ENCODE measurements at regions not wholly inside any gene's neighbourhood (a gene's known extent, or its start where the extent isn't known, plus 50 kb on each side); places are given as distances from the start of the nearest gene placed in this dataset.

DNA sequence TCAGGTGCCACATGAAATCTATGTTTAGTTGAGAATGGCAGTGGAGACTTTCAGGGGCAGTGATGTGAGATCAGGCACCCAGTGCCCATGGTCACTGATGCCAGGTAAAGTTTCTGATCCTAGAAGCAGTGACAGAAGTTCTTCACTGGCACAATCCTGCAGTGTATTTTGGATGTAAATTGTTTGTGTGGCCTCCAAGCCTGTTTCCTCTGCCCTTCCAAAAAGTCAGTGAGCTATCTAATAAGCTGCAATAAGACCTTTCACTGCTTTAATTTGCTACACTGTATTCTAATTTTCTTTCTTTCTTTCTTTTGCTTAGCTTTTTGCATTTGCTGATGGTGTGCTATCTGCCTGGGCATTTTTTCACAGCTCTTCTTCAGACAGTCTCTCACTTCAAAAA lies 1348.6 kb downstream of the ADGRL3 start:
- H3K4me1 ChIP-seq (ENCODE audit: control insufficient read depth in 1 of 2, extremely low read depth in 1 of 2, insufficient read depth in 2 of 2, low read length in 2 of 2): no peaks in the 10 kb centered on the region
- no peak for DNase-seq
- H3K4me3 ChIP-seq (ENCODE audit: control insufficient read depth in 1 of 2, extremely low read depth in 1 of 2, low read length in 1 of 2): no peak overlapping the region
- Mint-ChIP-seq H3K9me3 (peaks cover 20 to 30% (median 22%) of the 10 kb centered on the region in 3 donors), H3K4me1 (no peaks in the 10 kb centered on the region), H3K27ac (no peak overlapping the region), H3K4me3 (no peak overlapping the region), H3K27me3 (no peaks in the 10 kb centered on the region), H3K36me3 (no peaks in the 10 kb centered on the region)
- no peaks in the 10 kb centered on the region for H3K9me3 ChIP-seq
- no peaks in the 10 kb centered on the region for H3K27me3 ChIP-seq (replicated peaks in 1 of 2; ENCODE audit: control insufficient read depth in 2 of 2, extremely low read depth in 1 of 2, insufficient read depth in 2 of 2, low read length in 1 of 2)
- POLR2A ChIA-PET: no interaction called here
- no peaks in the 10 kb centered on the region for H3K36me3 ChIP-seq (ENCODE audit: control insufficient read depth in 2 of 2, extremely low read depth in 1 of 2, insufficient read depth in 1 of 2, low read length in 1 of 2)
- CTCF ChIA-PET: no interaction called here
- ATAC-seq (replicated peaks in 1 of 4): no peak
- H3K27ac ChIP-seq (ENCODE audit: low read length): no peak overlapping the region

DNA sequence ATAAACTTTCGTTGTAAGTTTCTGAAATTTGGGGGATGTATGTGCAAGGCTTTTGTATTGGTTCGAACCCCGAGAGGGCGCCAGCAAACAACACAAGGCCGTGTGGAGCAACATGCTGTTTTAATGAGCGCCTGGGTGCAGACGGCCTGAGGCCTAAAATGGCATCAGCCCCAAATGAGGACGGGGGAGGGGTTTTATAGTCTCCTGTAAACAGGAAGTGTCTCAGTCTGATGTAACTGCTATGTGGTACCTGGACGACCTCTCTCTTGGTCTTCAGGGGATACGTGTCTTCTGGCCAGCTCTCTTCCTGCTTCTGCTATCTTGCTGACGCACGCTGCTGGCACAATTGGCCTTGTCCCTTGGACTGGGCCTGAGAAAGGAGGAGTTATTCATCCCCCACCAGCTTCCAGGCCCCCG lies 1348.0 kb downstream of the ADGRL3 start:
- no peak overlapping the region for H3K27ac Mint-ChIP-seq
- 80% methylated on average over 11 of the region's 13 CpGs for WGBS (ENCODE audit: insufficient coverage)
- ChIA-PET POLR2A (no interaction called here), CTCF (no interaction called here)
- Histone ChIP-seq H3K9me3 (no peaks in the 10 kb centered on the region), H3K27ac (ENCODE audit: low read length) (no peak overlapping the region), H3K27me3 (replicated peaks in 1 of 2; ENCODE audit: control insufficient read depth in 2 of 2, extremely low read depth in 1 of 2, insufficient read depth in 2 of 2, low read length in 1 of 2) (no peaks in the 10 kb centered on the region), H3K36me3 (ENCODE audit: control insufficient read depth in 2 of 2, extremely low read depth in 1 of 2, insufficient read depth in 1 of 2, low read length in 1 of 2) (no peaks in the 10 kb centered on the region), H3K4me3 (ENCODE audit: control insufficient read depth in 1 of 2, extremely low read depth in 1 of 2, low read length in 1 of 2) (no peak overlapping the region), H3K4me1 (ENCODE audit: control insufficient read depth in 1 of 2, extremely low read depth in 1 of 2, insufficient read depth in 2 of 2, low read length in 2 of 2) (no peaks in the 10 kb centered on the region)
- H3K4me1 Mint-ChIP-seq: no peaks in the 10 kb centered on the region
- no peaks in the 10 kb centered on the region for H3K36me3 Mint-ChIP-seq
- no peak for DNase-seq
- no peak overlapping the region for H3K4me3 Mint-ChIP-seq
- no peaks in the 10 kb centered on the region for H3K27me3 Mint-ChIP-seq
- peaks cover 20 to 32% (median 20%) of the 10 kb centered on the region in 3 donors for H3K9me3 Mint-ChIP-seq
- no peak for ATAC-seq (replicated peaks in 1 of 4)

DNA sequence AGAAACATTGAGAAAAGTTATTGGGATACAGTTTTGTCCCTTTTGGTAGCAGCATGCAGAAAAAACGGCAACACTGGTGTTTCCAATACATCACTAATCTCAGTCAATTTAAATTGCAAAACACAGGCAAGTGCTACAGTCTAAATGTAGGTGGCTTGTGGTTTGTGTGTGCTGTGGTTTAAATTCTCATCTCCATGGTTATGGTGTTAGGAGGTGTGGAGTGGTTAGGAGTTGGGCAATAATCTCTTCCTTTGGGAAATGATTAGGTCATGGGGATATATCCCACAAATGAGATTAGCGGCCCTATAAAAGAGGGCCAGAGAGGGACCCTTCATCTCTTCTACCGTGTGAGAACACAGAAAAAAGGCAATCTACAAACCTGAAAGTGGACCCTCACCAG lies 1344.3 kb downstream of the ADGRL3 start:
- no peak overlapping the region for H3K4me3 Mint-ChIP-seq
- ChIA-PET POLR2A (no interaction called here), CTCF (no interaction called here)
- Histone ChIP-seq H3K27me3 (replicated peaks in 1 of 2; ENCODE audit: control insufficient read depth in 2 of 2, extremely low read depth in 1 of 2, insufficient read depth in 2 of 2, low read length in 1 of 2) (no peaks in the 10 kb centered on the region), H3K9me3 (no peaks in the 10 kb centered on the region), H3K27ac (ENCODE audit: low read length) (no peak overlapping the region), H3K4me3 (ENCODE audit: control insufficient read depth in 1 of 2, extremely low read depth in 1 of 2, low read length in 1 of 2) (no peak overlapping the region), H3K4me1 (ENCODE audit: control insufficient read depth in 1 of 2, extremely low read depth in 1 of 2, insufficient read depth in 2 of 2, low read length in 2 of 2) (no peaks in the 10 kb centered on the region), H3K36me3 (ENCODE audit: control insufficient read depth in 2 of 2, extremely low read depth in 1 of 2, insufficient read depth in 1 of 2, low read length in 1 of 2) (no peaks in the 10 kb centered on the region)
- no peaks in the 10 kb centered on the region for H3K36me3 Mint-ChIP-seq
- no CpG with 5 or more reads among the region's 3 CpGs for WGBS (ENCODE audit: insufficient coverage)
- H3K27me3 Mint-ChIP-seq: no peaks in the 10 kb centered on the region
- H3K9me3 Mint-ChIP-seq: peaks cover 19 to 38% (median 23%) of the 10 kb centered on the region in 3 donors
- no peak for DNase-seq
- H3K27ac Mint-ChIP-seq: no peak overlapping the region
- no peak for ATAC-seq (replicated peaks in 1 of 4)
- no peaks in the 10 kb centered on the region for H3K4me1 Mint-ChIP-seq

- Histone ChIP-seq H3K4me1 (ENCODE audit: control insufficient read depth in 1 of 2, extremely low read depth in 1 of 2, insufficient read depth in 2 of 2, low read length in 2 of 2) (no peaks in the 10 kb centered on the region), H3K27me3 (replicated peaks in 1 of 2; ENCODE audit: control insufficient read depth in 2 of 2, extremely low read depth in 1 of 2, insufficient read depth in 2 of 2, low read length in 1 of 2) (no peaks in the 10 kb centered on the region), H3K9me3 (no peaks in the 10 kb centered on the region), H3K36me3 (ENCODE audit: control insufficient read depth in 2 of 2, extremely low read depth in 1 of 2, insufficient read depth in 1 of 2, low read length in 1 of 2) (no peaks in the 10 kb centered on the region), H3K4me3 (ENCODE audit: control insufficient read depth in 1 of 2, extremely low read depth in 1 of 2, low read length in 1 of 2) (no peak overlapping the region), H3K27ac (ENCODE audit: low read length) (no peak overlapping the region)
- no peaks in the 10 kb centered on the region for H3K36me3 Mint-ChIP-seq
- no peak for ATAC-seq (replicated peaks in 1 of 4)
- no peaks in the 10 kb centered on the region for H3K4me1 Mint-ChIP-seq
- DNase-seq: no peak
- H3K9me3 Mint-ChIP-seq: peaks cover 16 to 31% (median 22%) of the 10 kb centered on the region in 3 donors
- no peak overlapping the region for H3K4me3 Mint-ChIP-seq
- WGBS (ENCODE audit: insufficient coverage): no CpG with 5 or more reads among the region's 2 CpGs
- H3K27ac Mint-ChIP-seq: no peak overlapping the region
- ChIA-PET CTCF (no interaction called here), POLR2A (no interaction called here)
- no peaks in the 10 kb centered on the region for H3K27me3 Mint-ChIP-seq
Measured at GRCh38 chr4:62543002-62543401, 1342.9 kb downstream of the ADGRL3 start.

GRCh38 chr4:62533573-62533972 lies 1333.4 kb downstream of the ADGRL3 start:
- Histone ChIP-seq H3K27ac (ENCODE audit: low read length) (no peak overlapping the region), H3K4me3 (ENCODE audit: control insufficient read depth in 1 of 2, extremely low read depth in 1 of 2, low read length in 1 of 2) (no peak overlapping the region), H3K27me3 (replicated peaks in 1 of 2; ENCODE audit: control insufficient read depth in 2 of 2, extremely low read depth in 1 of 2, insufficient read depth in 2 of 2, low read length in 1 of 2) (no peaks in the 10 kb centered on the region), H3K4me1 (ENCODE audit: control insufficient read depth in 1 of 2, extremely low read depth in 1 of 2, insufficient read depth in 2 of 2, low read length in 2 of 2) (no peaks in the 10 kb centered on the region), H3K9me3 (no peaks in the 10 kb centered on the region), H3K36me3 (ENCODE audit: control insufficient read depth in 2 of 2, extremely low read depth in 1 of 2, insufficient read depth in 1 of 2, low read length in 1 of 2) (no peaks in the 10 kb centered on the region)
- ChIA-PET CTCF (no interaction called here), POLR2A (no interaction called here)
- ATAC-seq (replicated peaks in 1 of 4): no peak
- DNase-seq: no peak
- Mint-ChIP-seq H3K27ac (no peak overlapping the region), H3K36me3 (no peaks in the 10 kb centered on the region), H3K4me1 (no peaks in the 10 kb centered on the region), H3K27me3 (no peaks in the 10 kb centered on the region), H3K9me3 (peaks cover 28 to 46% (median 40%) of the 10 kb centered on the region in 3 donors), H3K4me3 (no peak overlapping the region)

- Mint-ChIP-seq H3K4me1 (no peaks in the 10 kb centered on the region), H3K9me3 (peaks cover 23 to 44% (median 32%) of the 10 kb centered on the region in 3 donors), H3K4me3 (no peak overlapping the region), H3K36me3 (no peaks in the 10 kb centered on the region), H3K27me3 (no peaks in the 10 kb centered on the region), H3K27ac (no peak overlapping the region)
- ChIA-PET CTCF (no interaction called here), POLR2A (no interaction called here)
- Histone ChIP-seq H3K27me3 (replicated peaks in 1 of 2; ENCODE audit: control insufficient read depth in 2 of 2, extremely low read depth in 1 of 2, insufficient read depth in 2 of 2, low read length in 1 of 2) (no peaks in the 10 kb centered on the region), H3K4me3 (ENCODE audit: control insufficient read depth in 1 of 2, extremely low read depth in 1 of 2, low read length in 1 of 2) (no peak overlapping the region), H3K9me3 (no peaks in the 10 kb centered on the region), H3K4me1 (ENCODE audit: control insufficient read depth in 1 of 2, extremely low read depth in 1 of 2, insufficient read depth in 2 of 2, low read length in 2 of 2) (no peaks in the 10 kb centered on the region), H3K36me3 (ENCODE audit: control insufficient read depth in 2 of 2, extremely low read depth in 1 of 2, insufficient read depth in 1 of 2, low read length in 1 of 2) (no peaks in the 10 kb centered on the region), H3K27ac (ENCODE audit: low read length) (no peak overlapping the region)
- ATAC-seq (replicated peaks in 1 of 4) (no peak), DNase-seq (no peak)
- WGBS (ENCODE audit: insufficient coverage): no CpG with 5 or more reads among the region's 1 CpG
Measured at GRCh38 chr4:62531731-62532130, 1331.6 kb downstream of the ADGRL3 start.

DNA sequence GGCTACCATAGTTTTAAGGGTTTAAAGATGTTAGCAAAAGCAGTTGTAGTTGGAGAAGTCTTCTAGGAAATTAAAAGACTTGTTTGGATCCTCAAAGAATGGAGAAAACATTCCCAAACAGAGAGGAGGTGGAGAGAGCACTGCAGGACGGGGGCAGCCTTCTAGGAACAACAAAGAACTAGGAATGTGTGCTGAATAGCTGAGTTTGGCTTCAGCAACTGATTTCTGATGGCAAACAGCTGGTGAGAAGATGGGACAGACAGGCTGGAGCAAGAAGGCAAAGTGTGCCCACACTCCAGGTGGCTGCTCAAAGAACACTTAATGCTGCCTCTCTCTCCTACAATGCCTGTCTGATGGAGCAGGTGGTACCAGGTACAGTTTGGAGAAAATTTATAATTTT lies 1331.1 kb downstream of the ADGRL3 start:
- no peak overlapping the region for H3K27ac Mint-ChIP-seq
- DNase-seq (no peak), ATAC-seq (replicated peaks in 1 of 4) (no peak)
- WGBS (ENCODE audit: insufficient coverage): no CpG with 5 or more reads among the region's 1 CpG
- Histone ChIP-seq H3K36me3 (ENCODE audit: control insufficient read depth in 2 of 2, extremely low read depth in 1 of 2, insufficient read depth in 1 of 2, low read length in 1 of 2) (no peaks in the 10 kb centered on the region), H3K4me1 (ENCODE audit: control insufficient read depth in 1 of 2, extremely low read depth in 1 of 2, insufficient read depth in 2 of 2, low read length in 2 of 2) (no peaks in the 10 kb centered on the region), H3K9me3 (no peaks in the 10 kb centered on the region), H3K27me3 (replicated peaks in 1 of 2; ENCODE audit: control insufficient read depth in 2 of 2, extremely low read depth in 1 of 2, insufficient read depth in 2 of 2, low read length in 1 of 2) (no peaks in the 10 kb centered on the region), H3K4me3 (ENCODE audit: control insufficient read depth in 1 of 2, extremely low read depth in 1 of 2, low read length in 1 of 2) (no peak overlapping the region), H3K27ac (ENCODE audit: low read length) (no peak overlapping the region)
- H3K36me3 Mint-ChIP-seq: no peaks in the 10 kb centered on the region
- H3K4me3 Mint-ChIP-seq: no peak overlapping the region
- H3K4me1 Mint-ChIP-seq: no peaks in the 10 kb centered on the region
- CTCF ChIA-PET: no interaction called here
- H3K9me3 Mint-ChIP-seq: peaks cover 25 to 47% (median 28%) of the 10 kb centered on the region in 3 donors
- H3K27me3 Mint-ChIP-seq: no peaks in the 10 kb centered on the region
- POLR2A ChIA-PET: no interaction called here
